ENCODE measurements at regions not wholly inside any gene's neighbourhood (a gene's known extent, or its start where the extent isn't known, plus 50 kb on each side); places are given as distances from the start of the nearest gene placed in this dataset.

GRCh38 chr1:19562847-19563246 is 77.5 kb upstream of the CAPZB start:
- Histone ChIP-seq H3K79me2 (ENCODE audit: insufficient read depth) (no peaks in the 10 kb centered on the region), H3K4me1 (ENCODE audit: control insufficient read depth in 1 of 2, insufficient read depth in 2 of 2, low read depth in 1 of 2, low read length in 1 of 2) (no peaks in the 10 kb centered on the region), H3K9me3 (no peaks in the 10 kb centered on the region), H3K36me3 (replicated peaks in 1 of 2; ENCODE audit: control insufficient read depth in 1 of 2, insufficient read depth in 2 of 2, low read length in 1 of 2) (no peaks in the 10 kb centered on the region), H2AFZ (ENCODE audit: low read depth) (no peak overlapping the region), H4K20me1 (ENCODE audit: insufficient read depth) (no peaks in the 10 kb centered on the region), H3F3A (replicated peaks; ENCODE audit: insufficient read depth) (peaks cover 6% of the 10 kb centered on the region), H3K27me3 (ENCODE audit: insufficient read depth) (no peaks in the 10 kb centered on the region), H3K4me3 (ENCODE audit: low read depth in 2 of 2, low read length in 1 of 2) (no peak overlapping the region), H3K9ac (no peak overlapping the region), H3K4me2 (no peak overlapping the region), H3K27ac (ENCODE audit: low read depth in 2 of 2, low read length in 1 of 2) (no peak overlapping the region), H3K9me2 (no peaks in the 10 kb centered on the region)
- ChIA-PET POLR2A (no interaction called here), CTCF (interaction anchor here (1.4 kb wide), 1 partner anchor 20 kb away, joined by 5 read pairs; no protein-coding TSS in a partner anchor)
- TF ChIP-seq EP300 (IDR thresholded peaks at IDR 0.05; ENCODE audit: borderline replicate concordance in 1 of 2, low read depth in 1 of 2, low read length in 1 of 2) = no peak
- no peak for DNase-seq
- 98% methylated on average over 2 of the region's 2 CpGs for WGBS (ENCODE audit: low lambda C conversion rate)

- peak overlapping the region in 1 of 2 experiments; percentile 68; a peak in 2 of 4 replicates for H3K27ac ChIP-seq (ENCODE audit: low read depth in 2 of 2, low read length in 1 of 2)
- no peaks in the 10 kb centered on the region for H3K27me3 ChIP-seq (ENCODE audit: insufficient read depth)
- H3K4me1 ChIP-seq (ENCODE audit: control insufficient read depth in 1 of 2, insufficient read depth in 2 of 2, low read depth in 1 of 2, low read length in 1 of 2) = no peaks in the 10 kb centered on the region
- H3K9me3 ChIP-seq = no peaks in the 10 kb centered on the region
- ChIA-PET POLR2A (no interaction called here), CTCF (no interaction called here)
- no peaks in the 10 kb centered on the region for H3K9me2 ChIP-seq
- 92% methylated on average over 4 of the region's 4 CpGs for WGBS (ENCODE audit: low lambda C conversion rate)
- H3F3A ChIP-seq (replicated peaks; ENCODE audit: insufficient read depth) = peaks cover 6% of the 10 kb centered on the region
- no peak for TF ChIP-seq FOXJ3 (CRISPR knock-in tag; IDR thresholded peaks at IDR 0.05)
- TF ChIP-seq POLR2AphosphoS5 (IDR thresholded peaks at IDR 0.05; ENCODE audit: low read depth, low read length) = no peak
- TF ChIP-seq REST (IDR thresholded peaks at IDR 0.05; ENCODE audit: low read depth, low read length) = no peak
- no peak for TF ChIP-seq FOSL2 (IDR thresholded peaks at IDR 0.05; ENCODE audit: borderline replicate concordance, low read depth)
- no peak for DNase-seq
- H3K4me3 ChIP-seq (ENCODE audit: low read depth in 2 of 2, low read length in 1 of 2) = no peak overlapping the region
- no peaks in the 10 kb centered on the region for H3K79me2 ChIP-seq (ENCODE audit: insufficient read depth)
- no peak overlapping the region for H2AFZ ChIP-seq (ENCODE audit: low read depth)
- no peak overlapping the region for H3K4me2 ChIP-seq
- H4K20me1 ChIP-seq (ENCODE audit: insufficient read depth) = no peaks in the 10 kb centered on the region
- H3K9ac ChIP-seq = no peak overlapping the region
- H3K36me3 ChIP-seq (replicated peaks in 1 of 2; ENCODE audit: control insufficient read depth in 1 of 2, insufficient read depth in 2 of 2, low read length in 1 of 2) = no peaks in the 10 kb centered on the region
Measured at GRCh38 chr1:19560480-19560879, 75.1 kb upstream of the CAPZB start.

- Histone ChIP-seq H3K36me3 (replicated peaks in 1 of 2; ENCODE audit: control insufficient read depth in 1 of 2, insufficient read depth in 2 of 2, low read length in 1 of 2) (no peaks in the 10 kb centered on the region), H3F3A (replicated peaks; ENCODE audit: insufficient read depth) (peaks cover 6% of the 10 kb centered on the region), H4K20me1 (ENCODE audit: insufficient read depth) (no peaks in the 10 kb centered on the region), H3K4me2 (peak overlapping the region; percentile 39; the same call in 1 of the 2 replicates), H3K27ac (ENCODE audit: low read depth in 2 of 2, low read length in 1 of 2) (peak overlapping the region in 1 of 2 experiments; percentile 68; a peak in 2 of 4 replicates), H3K4me1 (ENCODE audit: control insufficient read depth in 1 of 2, insufficient read depth in 2 of 2, low read depth in 1 of 2, low read length in 1 of 2) (no peaks in the 10 kb centered on the region), H3K79me2 (ENCODE audit: insufficient read depth) (no peaks in the 10 kb centered on the region), H3K9ac (no peak overlapping the region; the same call in 1 of the 2 replicates), H2AFZ (ENCODE audit: low read depth) (no peak overlapping the region), H3K27me3 (ENCODE audit: insufficient read depth) (no peaks in the 10 kb centered on the region), H3K9me3 (no peaks in the 10 kb centered on the region), H3K9me2 (no peaks in the 10 kb centered on the region), H3K4me3 (ENCODE audit: low read depth in 2 of 2, low read length in 1 of 2) (no peak overlapping the region)
- CTCF ChIA-PET = no interaction called here
- no peak for DNase-seq
- POLR2A ChIA-PET = no interaction called here
- 52% methylated on average over 2 of the region's 2 CpGs for WGBS (ENCODE audit: low lambda C conversion rate)
- no peak for TF ChIP-seq REST (IDR thresholded peaks at IDR 0.05; ENCODE audit: low read depth, low read length)
- peak; percentile 76 for TF ChIP-seq FOSL2 (IDR thresholded peaks at IDR 0.05; ENCODE audit: borderline replicate concordance, low read depth)
- no peak; the same call in 1 of the 2 replicates for TF ChIP-seq PBX3 (IDR thresholded peaks at IDR 0.05)
- TF ChIP-seq RFX5 (IDR thresholded peaks at IDR 0.05; ENCODE audit: low read length) = no peak
- no peak for TF ChIP-seq CTCF (IDR thresholded peaks at IDR 0.05)
- TF ChIP-seq TCF12 (IDR thresholded peaks at IDR 0.05) = peak; percentile 28; the same call in 1 of the 2 replicates
- TF ChIP-seq NFIC (IDR thresholded peaks at IDR 0.05; ENCODE audit: borderline replicate concordance) = no peak
- peak; percentile 47 for TF ChIP-seq JUND (IDR thresholded peaks at IDR 0.05)
Measured at GRCh38 chr1:19559641-19560040, 74.3 kb upstream of the CAPZB start.
